ENCODE measurements at regions not wholly inside any gene's neighbourhood (a gene's known extent, or its start where the extent isn't known, plus 50 kb on each side); places are given as distances from the start of the nearest gene placed in this dataset.

DNA sequence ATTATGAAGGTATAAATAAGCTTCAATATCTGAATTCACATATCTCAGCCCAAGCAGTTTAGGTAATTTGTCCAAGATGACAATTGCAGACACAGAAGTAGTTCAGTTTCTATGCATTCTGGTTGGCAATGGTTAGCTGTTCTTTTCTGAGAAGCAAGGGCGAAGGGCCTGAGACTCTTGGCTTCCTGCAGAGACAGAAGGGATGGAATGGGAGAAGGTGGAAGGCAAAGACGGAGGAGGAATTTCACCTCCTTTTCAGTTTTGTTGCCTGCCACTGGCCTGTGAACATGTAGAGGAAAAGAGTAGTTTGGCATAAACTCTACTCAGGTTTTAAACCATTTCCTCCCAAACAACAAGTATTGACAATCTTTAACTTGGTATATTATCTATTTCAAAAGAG lies 180.7 kb upstream of the HS3ST5 start:
- Histone ChIP-seq H3K4me1 (peaks cover 21% of the 10 kb centered on the region), H3K4me3 (no peak overlapping the region), H3K79me2 (ENCODE audit: low read depth) (no peaks in the 10 kb centered on the region), H3K27me3 (no peaks in the 10 kb centered on the region), H4K20me1 (ENCODE audit: low read depth) (no peaks in the 10 kb centered on the region), H3K9me3 (ENCODE audit: low read depth) (no peaks in the 10 kb centered on the region), H3K36me3 (no peaks in the 10 kb centered on the region), H3F3A (ENCODE audit: low read depth) (no peaks in the 10 kb centered on the region), H2AFZ (replicated peaks) (peak overlapping the region; percentile 65), H3K4me2 (peak overlapping the region; percentile 8), H3K27ac (no peak overlapping the region), H3K9ac (no peak overlapping the region)
- no peak for DNase-seq (ENCODE audit: low spot score)
- H3K36me3 Mint-ChIP-seq: no peaks in the 10 kb centered on the region
- H3K4me1 Mint-ChIP-seq: peaks cover 2% of the 10 kb centered on the region
- no peaks in the 10 kb centered on the region for H3K27me3 Mint-ChIP-seq (ENCODE audit: insufficient read depth, low read depth)
- TF ChIP-seq EZH2phosphoT487 (IDR thresholded peaks at IDR 0.05): no peak
- no peak for TF ChIP-seq EZH2 (IDR thresholded peaks at IDR 0.05)
- TF ChIP-seq, protein P1, sequence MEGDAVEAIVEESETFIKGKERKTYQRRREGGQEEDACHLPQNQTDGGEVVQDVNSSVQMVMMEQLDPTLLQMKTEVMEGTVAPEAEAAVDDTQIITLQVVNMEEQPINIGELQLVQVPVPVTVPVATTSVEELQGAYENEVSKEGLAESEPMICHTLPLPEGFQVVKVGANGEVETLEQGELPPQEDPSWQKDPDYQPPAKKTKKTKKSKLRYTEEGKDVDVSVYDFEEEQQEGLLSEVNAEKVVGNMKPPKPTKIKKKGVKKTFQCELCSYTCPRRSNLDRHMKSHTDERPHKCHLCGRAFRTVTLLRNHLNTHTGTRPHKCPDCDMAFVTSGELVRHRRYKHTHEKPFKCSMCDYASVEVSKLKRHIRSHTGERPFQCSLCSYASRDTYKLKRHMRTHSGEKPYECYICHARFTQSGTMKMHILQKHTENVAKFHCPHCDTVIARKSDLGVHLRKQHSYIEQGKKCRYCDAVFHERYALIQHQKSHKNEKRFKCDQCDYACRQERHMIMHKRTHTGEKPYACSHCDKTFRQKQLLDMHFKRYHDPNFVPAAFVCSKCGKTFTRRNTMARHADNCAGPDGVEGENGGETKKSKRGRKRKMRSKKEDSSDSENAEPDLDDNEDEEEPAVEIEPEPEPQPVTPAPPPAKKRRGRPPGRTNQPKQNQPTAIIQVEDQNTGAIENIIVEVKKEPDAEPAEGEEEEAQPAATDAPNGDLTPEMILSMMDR (IDR thresholded peaks at IDR 0.05): no peak
- H3K27ac Mint-ChIP-seq: peak overlapping the region; percentile 23
- no peak overlapping the region for H3K4me3 Mint-ChIP-seq
- H3K9me3 Mint-ChIP-seq: no peaks in the 10 kb centered on the region

DNA sequence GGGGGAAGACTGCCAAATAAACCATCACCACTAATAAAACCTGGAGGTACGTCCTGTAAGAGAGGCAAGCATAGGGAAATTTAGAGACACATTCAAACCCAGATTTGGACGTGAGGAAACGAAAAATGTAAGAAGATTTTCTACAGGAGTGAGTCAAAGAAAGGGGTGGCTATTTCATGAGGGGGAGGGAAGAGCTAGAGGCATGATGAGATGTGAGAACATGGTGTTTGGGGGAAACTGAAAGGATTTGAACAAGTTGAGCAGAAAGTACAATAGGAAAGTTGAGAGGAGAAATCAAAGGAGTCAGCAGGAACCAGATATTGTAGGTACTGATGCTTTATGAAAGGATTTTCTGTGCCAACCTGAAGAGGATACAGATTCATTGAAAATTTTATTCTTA lies 179.1 kb upstream of the HS3ST5 start:
- Histone ChIP-seq H3K9ac (no peak overlapping the region), H3K36me3 (no peaks in the 10 kb centered on the region), H3K79me2 (ENCODE audit: low read depth) (no peaks in the 10 kb centered on the region), H3K27me3 (no peaks in the 10 kb centered on the region), H4K20me1 (ENCODE audit: low read depth) (no peaks in the 10 kb centered on the region), H2AFZ (replicated peaks) (no peak overlapping the region), H3K4me1 (peaks cover 21% of the 10 kb centered on the region), H3K27ac (no peak overlapping the region), H3K4me2 (no peak overlapping the region), H3F3A (ENCODE audit: low read depth) (no peaks in the 10 kb centered on the region), H3K4me3 (no peak overlapping the region), H3K9me3 (ENCODE audit: low read depth) (no peaks in the 10 kb centered on the region)
- no peak for DNase-seq (ENCODE audit: low spot score)
- H3K4me3 Mint-ChIP-seq: no peak overlapping the region
- H3K27me3 Mint-ChIP-seq (ENCODE audit: insufficient read depth, low read depth): no peaks in the 10 kb centered on the region
- no peaks in the 10 kb centered on the region for H3K9me3 Mint-ChIP-seq
- TF ChIP-seq EZH2phosphoT487 (IDR thresholded peaks at IDR 0.05) (no peak), EZH2 (IDR thresholded peaks at IDR 0.05) (no peak)
- TF ChIP-seq, protein P1 (IDR thresholded peaks at IDR 0.05): no peak
- peaks cover 2% of the 10 kb centered on the region for H3K4me1 Mint-ChIP-seq
- H3K36me3 Mint-ChIP-seq: no peaks in the 10 kb centered on the region
- no peak overlapping the region for H3K27ac Mint-ChIP-seq

DNA sequence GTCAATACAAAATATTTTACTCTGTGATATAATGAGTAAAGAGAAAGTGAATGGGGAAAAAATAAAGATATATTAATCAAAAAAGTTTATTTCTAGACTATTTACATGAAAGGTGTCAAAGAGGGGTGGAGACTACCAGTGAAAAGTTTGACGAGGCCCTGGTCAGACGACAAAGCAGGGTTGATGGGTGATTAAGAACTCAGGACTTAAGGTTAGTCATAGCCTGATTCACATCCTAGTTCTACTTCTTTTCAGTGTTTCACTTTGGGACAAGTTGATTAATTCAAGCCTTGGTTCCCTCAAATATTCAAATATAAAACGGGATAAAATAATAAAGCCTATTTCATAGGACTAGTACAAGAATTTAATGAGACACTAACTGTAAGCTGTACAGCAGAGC lies 178.2 kb upstream of the HS3ST5 start:
- Histone ChIP-seq H3K4me1 (peaks cover 21% of the 10 kb centered on the region), H3K36me3 (no peaks in the 10 kb centered on the region), H3K4me2 (no peak overlapping the region), H3K4me3 (no peak overlapping the region), H3K27ac (no peak overlapping the region), H3K9ac (no peak overlapping the region), H3K9me3 (ENCODE audit: low read depth) (no peaks in the 10 kb centered on the region), H3K27me3 (no peaks in the 10 kb centered on the region), H2AFZ (replicated peaks) (no peak overlapping the region), H3K79me2 (ENCODE audit: low read depth) (no peaks in the 10 kb centered on the region), H3F3A (ENCODE audit: low read depth) (no peaks in the 10 kb centered on the region), H4K20me1 (ENCODE audit: low read depth) (no peaks in the 10 kb centered on the region)
- H3K27me3 Mint-ChIP-seq (ENCODE audit: insufficient read depth, low read depth): no peaks in the 10 kb centered on the region
- no peak overlapping the region for H3K27ac Mint-ChIP-seq
- no peak overlapping the region for H3K4me3 Mint-ChIP-seq
- H3K9me3 Mint-ChIP-seq: no peaks in the 10 kb centered on the region
- no peaks in the 10 kb centered on the region for H3K36me3 Mint-ChIP-seq
- no peak for DNase-seq (ENCODE audit: low spot score)
- TF ChIP-seq EZH2 (IDR thresholded peaks at IDR 0.05): no peak
- TF ChIP-seq EZH2phosphoT487 (IDR thresholded peaks at IDR 0.05): no peak
- TF ChIP-seq, protein P1 (IDR thresholded peaks at IDR 0.05): no peak
- H3K4me1 Mint-ChIP-seq: peaks cover 2% of the 10 kb centered on the region

Data from neural progenitor cell (in vitro differentiated cells).